B cell (primary cell): ENCODE measurements at regions not wholly inside any gene's neighbourhood (a gene's known extent, or its start where the extent isn't known, plus 50 kb on each side); places are given as distances from the start of the nearest gene placed in this dataset.

Experiments
- ATAC-seq: fragments of 200-7000 bp; cut with Tn5 transposase; one replicate; pipeline ENCODE4 v1.10.0; 2021; ENCODE audit warnings: low read depth, mild to moderate bottlenecking, moderate number of reproducible peaks, moderate library complexity
- CTCF ChIA-PET: fragments of 350-600 bp; sonication (Branson Sonifier 250); formaldehyde crosslinking; loops from one replicate; lab custom pipeline; 2021; ENCODE audit warnings: antibody characterized with exemption, inconsistent platforms; lab: Charles Lee
- POLR2A ChIA-PET: fragments of 350-600 bp; sonication (Branson Sonifier 250); formaldehyde crosslinking; loops from one replicate; lab custom pipeline; 2021; ENCODE audit warnings: antibody characterized with exemption; lab: Charles Lee
- DNase-seq: peaks from one replicate; pipeline ENCODE4 v3.0.0; 2013
- H2AFZ ChIP-seq: 2 replicates; pipeline ENCODE4 v1.6.1; 2012; ENCODE audit warnings: mild to moderate bottlenecking, low read depth, low read length; ENCODE audit not compliant: insufficient read depth, poor library complexity, severe bottlenecking
- H3K27ac ChIP-seq, 2 donors: 1 replicate in 1 of 2; 2 replicates in 1 of 2; pipeline ENCODE4 v1.5.1; 2012 to 2013; ENCODE audit warnings: low read length in 2 of 2, mild to moderate bottlenecking in 2 of 2, moderate library complexity in 1 of 2
- H3K27me3 ChIP-seq, 4 experiments: fragments of 200-600 bp in 1 of 4; sonication (generic) in 1 of 4; replicated peaks in 1 of 4; 1 replicate in 2 of 4; 2 replicates in 2 of 4; pipeline versions ENCODE4 v1.6.1 to v1.7.0; 2013 to 2016; ENCODE audit warnings: low read length in 3 of 4, mild to moderate bottlenecking in 2 of 4, mixed read lengths in 1 of 4, moderate library complexity in 1 of 4; ENCODE audit not compliant: insufficient read depth in 4 of 4, control insufficient read depth in 3 of 4; ENCODE audit errors: control extremely low read depth in 1 of 4
- H3K36me3 ChIP-seq, 2 experiments: replicated peaks in 1 of 2; 1 replicate in 1 of 2; 2 replicates in 1 of 2; pipeline versions ENCODE4 v1.6.1 to v1.7.1; 2013; ENCODE audit warnings: low read length in 1 of 2; ENCODE audit not compliant: insufficient read depth in 2 of 2, control insufficient read depth in 1 of 2; ENCODE audit errors: control extremely low read depth in 1 of 2, extremely low read depth in 1 of 2
- H3K4me1 ChIP-seq, 2 donors: fragments of 200-600 bp in 1 of 2; sonication (generic) in 1 of 2; 1 replicate in 1 of 2; 2 replicates in 1 of 2; pipeline versions ENCODE4 v1.5.1 to v1.6.1; 2013 to 2017; ENCODE audit warnings: low read length in 2 of 2; ENCODE audit not compliant: control insufficient read depth in 2 of 2, insufficient read depth in 2 of 2
- H3K4me2 ChIP-seq: replicated peaks from 2 replicates; pipeline ENCODE3; 2012; ENCODE audit warnings: mild to moderate bottlenecking, low read depth, low read length; ENCODE audit not compliant: poor library complexity, severe bottlenecking
- H3K4me3 ChIP-seq, 5 experiments: fragments of 200-600 bp in 1 of 5; sonication (generic) in 1 of 5; 1 replicate in 3 of 5; 2 replicates in 2 of 5; pipeline versions ENCODE4 v1.5.1 to v1.7.0; 2011 to 2016; ENCODE audit warnings: low read length in 4 of 5, mild to moderate bottlenecking in 4 of 5, low read depth in 2 of 5, control low read depth in 1 of 5, moderate library complexity in 1 of 5; ENCODE audit not compliant: insufficient read depth in 1 of 5; ENCODE audit errors: control extremely low read depth in 1 of 5, extremely low read depth in 1 of 5
- H3K79me2 ChIP-seq: fragments of 200-600 bp; sonication (generic); one replicate; pipeline ENCODE4 v1.6.0; 2016; ENCODE audit warnings: low read length; ENCODE audit not compliant: control insufficient read depth, insufficient read depth
- H3K9ac ChIP-seq: fragments of 200-600 bp; sonication (generic); 2 replicates; pipeline ENCODE4 v1.6.1; 2017; ENCODE audit warnings: mild to moderate bottlenecking, low read length, moderate library complexity
- H3K9me3 ChIP-seq, 3 donors: one replicate each; pipeline versions ENCODE4 v1.6.1 to v1.7.1; 2013; ENCODE audit warnings: low read length in 2 of 3; ENCODE audit not compliant: control insufficient read depth in 2 of 3, insufficient read depth in 1 of 3; ENCODE audit errors: control extremely low read depth in 1 of 3
- H4K20me1 ChIP-seq: 2 replicates; pipeline ENCODE4 v1.6.0; 2012; ENCODE audit warnings: mild to moderate bottlenecking, low read length; ENCODE audit not compliant: insufficient read depth, control insufficient read depth, poor library complexity, severe bottlenecking
- H3K27ac Mint-ChIP-seq: one replicate; pipeline ENCODE4 v1.8.0; 2021; ENCODE audit warnings: mixed read lengths
- H3K27me3 Mint-ChIP-seq: one replicate; pipeline ENCODE4 v1.8.0; 2021; ENCODE audit warnings: mixed read lengths
- H3K4me1 Mint-ChIP-seq: one replicate; pipeline ENCODE4 v1.8.0; 2021; ENCODE audit warnings: mixed read lengths
- H3K4me3 Mint-ChIP-seq: one replicate; pipeline ENCODE4 v1.8.0; 2021; ENCODE audit warnings: mixed read lengths
- H3K9me3 Mint-ChIP-seq: one replicate; pipeline ENCODE4 v1.8.0; 2022; ENCODE audit warnings: mixed read lengths; ENCODE audit not compliant: insufficient read depth
- CTCF ChIP-seq: fragments of 200-600 bp; IDR thresholded peaks from one replicate; pipeline ENCODE4 v1.8.0; 2022; ENCODE audit warnings: antibody characterized with exemption, mild to moderate bottlenecking
- EZH2 ChIP-seq: IDR thresholded peaks from 2 replicates; pipeline ENCODE4 v1.6.1; 2012; ENCODE audit warnings: borderline replicate concordance, low read depth, mild to moderate bottlenecking, moderate library complexity, low read length; ENCODE audit not compliant: insufficient read depth, poor library complexity, severe bottlenecking
- WGBS: methylation state at CpG from one replicate; pipeline ENCODE4 v1.1.5; 2013; ENCODE audit warnings: missing lambda C conversion rate; ENCODE audit not compliant: insufficient coverage; 5-methylcytosine and 5-hydroxymethylcytosine counted together
- intact Hi-C: fragments of 100-400 bp; cut with micrococcal nuclease; formaldehyde crosslinking; loops from one replicate; pipeline ENCODE4 v1.10.0; 2022

DNA sequence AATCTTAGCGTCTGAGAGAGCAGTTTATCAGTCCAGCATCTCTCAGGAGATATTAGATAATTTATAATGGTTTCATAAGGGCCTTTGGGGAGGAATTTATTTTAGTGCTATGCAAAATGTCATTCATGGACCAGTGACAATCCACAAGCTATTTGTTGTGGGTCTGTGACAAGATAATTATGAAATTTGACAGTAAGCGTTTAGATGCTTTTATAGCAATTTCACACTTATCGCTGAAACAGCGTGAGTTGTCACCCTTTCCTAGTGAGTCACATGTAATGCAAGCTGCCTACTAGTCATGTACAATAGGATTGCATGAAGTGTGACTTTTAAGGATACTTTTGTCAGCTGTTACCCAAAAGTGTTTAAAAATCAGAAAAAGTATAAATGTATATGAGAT lies 315.6 kb upstream of the THBS1 start:
- Histone ChIP-seq H4K20me1 (no peaks in the 10 kb centered on the region), H3K4me1 (no peaks in the 10 kb centered on the region), H3K27ac (no peak overlapping the region), H3K27me3 (no peaks in the 10 kb centered on the region), H3K4me3 (no peak overlapping the region), H3K9me3 (no peaks in the 10 kb centered on the region), H3K9ac (no peak overlapping the region), H3K79me2 (no peaks in the 10 kb centered on the region), H2AFZ (no peak overlapping the region), H3K4me2 (no peak overlapping the region), H3K36me3 (no peaks in the 10 kb centered on the region)
- no peak for TF ChIP-seq EZH2
- TF ChIP-seq CTCF: no peak
- Mint-ChIP-seq H3K27ac (no peak overlapping the region), H3K4me1 (no peaks in the 10 kb centered on the region), H3K27me3 (no peaks in the 10 kb centered on the region), H3K9me3 (no peaks in the 10 kb centered on the region), H3K4me3 (no peak overlapping the region)
- ChIA-PET CTCF (no interaction called here), POLR2A (no interaction called here)
- DNase-seq (no peak), ATAC-seq (no peak)
- intact Hi-C loops: no loop called here
- 100% methylated on average over 1 of the region's 4 CpGs for WGBS

- Mint-ChIP-seq H3K4me3 (no peak overlapping the region), H3K27me3 (no peaks in the 10 kb centered on the region), H3K27ac (no peak overlapping the region), H3K4me1 (no peaks in the 10 kb centered on the region), H3K9me3 (no peaks in the 10 kb centered on the region)
- POLR2A ChIA-PET: no interaction called here
- no peaks in the 10 kb centered on the region for H4K20me1 ChIP-seq
- no peaks in the 10 kb centered on the region for H3K36me3 ChIP-seq
- no peaks in the 10 kb centered on the region for H3K79me2 ChIP-seq
- H3K4me2 ChIP-seq: no peak overlapping the region
- DNase-seq (no peak), ATAC-seq (no peak)
- no peak overlapping the region for H3K27ac ChIP-seq
- WGBS: no CpG with 5 or more reads among the region's 1 CpG
- TF ChIP-seq EZH2 (no peak), CTCF (no peak)
- no peaks in the 10 kb centered on the region for H3K27me3 ChIP-seq
- no peaks in the 10 kb centered on the region for H3K4me1 ChIP-seq
- H3K4me3 ChIP-seq: no peak overlapping the region
- intact Hi-C loops: no loop called here
- no peak overlapping the region for H2AFZ ChIP-seq
- H3K9me3 ChIP-seq: no peaks in the 10 kb centered on the region
- CTCF ChIA-PET: no interaction called here
- no peak overlapping the region for H3K9ac ChIP-seq
Observed at GRCh38 chr15:39266890-39267289, 314.0 kb upstream of the THBS1 start.
